ENCODE measurements at regions not wholly inside any gene's neighbourhood (a gene's known extent, or its start where the extent isn't known, plus 50 kb on each side); places are given as distances from the start of the nearest gene placed in this dataset.

- TF ChIP-seq CTCF (IDR thresholded peaks at IDR 0.05) (no peak), TCF7L2 (IDR thresholded peaks at IDR 0.05; ENCODE audit: low read depth, low read length) (no peak), REST (IDR thresholded peaks at IDR 0.05; ENCODE audit: insufficient read depth in 1 of 2, low read depth in 2 of 2, low read length in 1 of 2) (no peak), SIN3A (IDR thresholded peaks at IDR 0.05; ENCODE audit: borderline replicate concordance, insufficient read depth, low read depth, low read length) (no peak)
Measured at GRCh38 chr2:71833855-71834560, 313.7 kb downstream of the CYP26B1 start.
